D721Med (cell line): ENCODE measurements at regions not wholly inside any gene's neighbourhood (a gene's known extent, or its start where the extent isn't known, plus 50 kb on each side); places are given as distances from the start of the nearest gene placed in this dataset.

Source experiments
- DNase-seq: peaks from one replicate; pipeline ENCODE4 v3.0.0; 2011; ENCODE audit warnings: low spot score; ENCODE audit not compliant: insufficient read length
- FAIRE-seq: peaks from 2 replicates; lab custom pipeline; 2011; peaks lifted over from hg19 to GRCh38; lab: Jason Lieb, UNC
- TF ChIP-seq, protein P1 (sequence below): IDR thresholded peaks from 2 replicates; pipeline ENCODE4 v1.5.1; 2012; ENCODE audit warnings: mild to moderate bottlenecking, control low read depth; ENCODE audit not compliant: insufficient read depth; ENCODE audit errors: missing control alignments

DNA sequence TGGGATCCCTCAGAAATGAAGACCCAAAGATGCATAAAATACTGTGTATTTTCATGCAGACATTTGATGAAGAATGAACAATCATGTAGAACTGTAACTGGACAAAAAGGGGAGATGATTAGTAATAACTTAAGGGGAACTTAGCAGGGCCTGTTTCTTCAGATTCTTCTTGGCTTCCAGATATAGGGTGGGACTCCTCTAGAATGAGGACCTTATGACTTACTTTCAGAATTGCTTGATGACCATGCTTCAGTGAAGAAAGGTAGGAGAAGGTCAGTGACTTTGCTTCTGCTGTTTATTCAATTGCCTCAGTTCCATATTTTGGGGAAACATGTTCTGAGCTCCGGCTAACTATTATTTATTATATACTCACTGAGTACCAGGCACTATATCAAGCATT is 580.8 kb downstream of the CENPC start:
- FAIRE-seq = no peak
- TF ChIP-seq, protein P1, sequence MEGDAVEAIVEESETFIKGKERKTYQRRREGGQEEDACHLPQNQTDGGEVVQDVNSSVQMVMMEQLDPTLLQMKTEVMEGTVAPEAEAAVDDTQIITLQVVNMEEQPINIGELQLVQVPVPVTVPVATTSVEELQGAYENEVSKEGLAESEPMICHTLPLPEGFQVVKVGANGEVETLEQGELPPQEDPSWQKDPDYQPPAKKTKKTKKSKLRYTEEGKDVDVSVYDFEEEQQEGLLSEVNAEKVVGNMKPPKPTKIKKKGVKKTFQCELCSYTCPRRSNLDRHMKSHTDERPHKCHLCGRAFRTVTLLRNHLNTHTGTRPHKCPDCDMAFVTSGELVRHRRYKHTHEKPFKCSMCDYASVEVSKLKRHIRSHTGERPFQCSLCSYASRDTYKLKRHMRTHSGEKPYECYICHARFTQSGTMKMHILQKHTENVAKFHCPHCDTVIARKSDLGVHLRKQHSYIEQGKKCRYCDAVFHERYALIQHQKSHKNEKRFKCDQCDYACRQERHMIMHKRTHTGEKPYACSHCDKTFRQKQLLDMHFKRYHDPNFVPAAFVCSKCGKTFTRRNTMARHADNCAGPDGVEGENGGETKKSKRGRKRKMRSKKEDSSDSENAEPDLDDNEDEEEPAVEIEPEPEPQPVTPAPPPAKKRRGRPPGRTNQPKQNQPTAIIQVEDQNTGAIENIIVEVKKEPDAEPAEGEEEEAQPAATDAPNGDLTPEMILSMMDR = no peak
- DNase-seq = no peak

DNA sequence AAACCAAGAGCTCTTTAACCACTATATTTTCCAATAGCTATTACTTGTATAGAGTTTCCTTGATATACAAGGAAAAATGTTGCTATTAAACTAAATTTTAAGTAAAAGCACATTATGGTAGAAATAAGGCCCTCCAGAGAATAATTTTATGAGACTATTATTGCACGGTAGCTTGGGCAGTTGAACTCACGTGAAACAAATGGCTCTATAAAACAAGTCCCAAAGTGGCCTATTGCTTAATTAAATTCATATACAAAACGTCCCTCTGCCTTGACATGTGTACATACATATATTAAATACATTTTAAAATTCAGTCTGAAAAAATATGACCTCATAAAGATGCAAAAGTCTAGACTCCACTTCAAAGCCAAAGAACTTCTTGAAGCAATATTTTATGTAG is 582.2 kb downstream of the CENPC start:
- DNase-seq = no peak
- TF ChIP-seq, protein P1 = no peak
- no peak for FAIRE-seq

DNA sequence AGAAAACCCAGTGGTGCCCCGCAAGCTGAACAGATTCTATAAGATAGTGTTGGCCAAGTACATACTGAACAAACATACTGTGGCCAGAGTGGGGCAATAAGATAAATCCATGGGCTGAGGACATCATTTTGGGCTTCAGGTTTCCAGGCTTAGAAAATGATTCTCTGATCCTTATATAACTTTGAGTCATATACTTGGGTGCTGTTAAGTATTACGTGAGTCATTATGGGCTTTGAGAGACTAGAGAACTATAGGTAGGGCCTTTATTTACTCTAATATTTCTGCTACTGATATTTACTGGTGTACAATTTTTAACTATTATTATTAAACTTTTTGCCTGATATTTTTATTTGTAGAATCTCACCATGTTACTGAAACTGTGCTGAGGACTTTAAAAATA is 586.1 kb downstream of the CENPC start:
- TF ChIP-seq, protein P1 = no peak
- FAIRE-seq (no peak), DNase-seq (no peak)

DNA sequence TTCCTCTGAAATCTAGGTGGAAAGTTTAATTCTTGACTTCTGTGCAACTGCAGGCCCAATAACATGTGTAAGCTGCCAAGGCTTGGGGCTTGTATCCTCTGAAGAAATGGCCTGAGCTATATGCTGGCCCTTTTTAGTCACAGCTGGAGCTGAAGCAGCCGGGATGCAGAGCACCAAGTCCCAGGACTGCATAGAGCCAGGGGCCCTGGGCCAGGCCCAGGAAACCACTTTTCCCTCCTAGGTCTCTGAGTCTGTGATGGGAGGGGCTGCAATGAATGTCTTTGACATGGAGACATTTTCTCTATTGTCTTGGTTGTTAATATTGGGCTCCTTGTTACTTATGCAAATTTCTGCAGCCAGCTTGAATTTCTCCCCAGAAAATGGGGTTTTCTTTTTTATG is 588.5 kb downstream of the CENPC start:
- DNase-seq (no peak), FAIRE-seq (no peak)
- TF ChIP-seq, protein P1 = no peak

DNA sequence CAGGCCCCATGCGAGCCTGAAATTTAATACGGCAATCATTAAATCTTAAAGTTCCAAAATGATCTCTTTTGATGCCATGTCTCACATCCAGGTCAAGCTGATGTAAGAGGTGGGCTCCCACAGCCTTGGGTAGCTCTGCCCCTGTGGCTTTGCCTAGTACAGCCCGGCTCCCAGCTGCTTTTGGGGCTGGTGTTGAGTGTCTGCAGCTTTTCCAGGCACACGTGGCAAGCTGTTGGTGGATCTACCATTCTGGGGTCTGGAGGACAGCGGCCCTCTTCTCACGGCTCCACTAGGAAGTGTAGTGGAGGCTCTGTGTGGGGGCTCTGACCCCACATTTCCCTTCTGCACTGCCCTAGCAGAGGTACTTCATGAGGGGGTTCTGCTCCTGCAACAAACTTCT is 588.9 kb downstream of the CENPC start:
- TF ChIP-seq, protein P1 = no peak
- no peak for FAIRE-seq

DNA sequence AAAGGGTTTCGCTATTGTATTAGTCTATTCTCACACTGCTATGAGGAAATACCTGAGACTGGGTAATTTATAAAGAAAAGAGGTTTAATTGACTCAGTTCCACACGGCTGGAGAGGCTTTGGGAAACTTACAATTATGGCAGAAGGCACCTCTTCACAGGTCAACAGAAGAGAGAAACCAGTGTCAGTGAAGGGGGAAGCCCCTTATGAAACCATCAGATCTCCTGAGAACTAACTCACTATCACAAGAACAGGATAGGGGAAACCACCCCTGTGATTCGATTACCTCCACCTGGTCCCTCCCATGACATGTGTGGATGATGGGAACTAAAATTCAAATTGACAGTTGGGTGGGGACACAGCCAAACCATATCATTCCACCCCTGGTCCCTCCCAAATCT is 589.5 kb downstream of the CENPC start:
- TF ChIP-seq, protein P1 = no peak
- DNase-seq (no peak), FAIRE-seq (no peak)

More for the DNA sequence above, 588.9 kb downstream of the CENPC start:
- DNase-seq = no peak

DNA sequence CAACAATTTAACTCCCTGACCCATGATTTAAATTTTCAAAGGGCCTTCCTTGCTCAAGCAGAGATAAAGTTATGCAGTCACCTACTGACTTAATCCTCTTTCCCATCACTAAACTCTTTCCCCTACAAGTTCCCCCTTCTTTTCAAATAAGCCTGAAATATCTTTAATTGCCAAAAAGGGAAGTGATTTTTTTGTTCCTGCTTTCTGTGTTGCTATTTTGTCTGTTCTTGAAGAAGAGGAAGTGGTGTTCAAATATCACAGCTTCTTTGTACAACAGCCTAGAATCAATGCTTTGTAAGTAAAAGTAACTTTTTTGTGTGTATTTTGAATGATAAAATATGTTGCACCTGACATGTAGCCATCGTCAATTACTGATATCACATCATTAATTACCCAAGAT is 595.9 kb downstream of the CENPC start:
- no peak for FAIRE-seq
- no peak for DNase-seq
- TF ChIP-seq, protein P1 = no peak
